ENCODE measurements at regions not wholly inside any gene's neighbourhood (a gene's known extent, or its start where the extent isn't known, plus 50 kb on each side); places are given as distances from the start of the nearest gene placed in this dataset.

DNA sequence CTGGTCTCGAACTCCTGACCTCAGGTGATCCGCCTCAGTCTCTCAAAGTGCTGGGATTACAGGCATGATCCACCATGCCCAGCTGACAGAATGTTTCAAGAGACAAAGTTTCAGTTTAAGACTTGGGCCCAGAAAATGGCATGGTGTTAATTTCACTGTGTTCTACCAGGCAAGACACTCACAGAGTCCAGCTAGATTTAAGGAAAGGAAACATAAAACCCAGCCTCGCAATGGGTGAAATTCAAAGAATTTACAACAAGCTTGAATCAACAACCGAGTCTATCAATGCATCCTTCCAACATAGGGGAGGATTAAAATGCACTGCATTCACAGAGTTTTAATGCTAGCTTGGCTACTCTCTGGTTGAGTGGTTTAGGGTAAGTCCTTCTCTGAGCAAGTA lies 764.0 kb downstream of the XPNPEP1 start:
- Histone ChIP-seq H3K9me2 (ENCODE audit: insufficient read depth) (peaks cover 9% of the 10 kb centered on the region; the same call in 1 of the 2 replicates), H3F3A (replicated peaks; ENCODE audit: low read depth) (no peaks in the 10 kb centered on the region), H3K36me3 (ENCODE audit: insufficient read depth) (no peaks in the 10 kb centered on the region), H3K79me2 (replicated peaks; ENCODE audit: insufficient read depth) (no peaks in the 10 kb centered on the region), H2AFZ (0 out of 2 replicates have a peak overlapping the region, but pooled peaks have one; percentile 14), H3K27me3 (ENCODE audit: insufficient read depth) (no peaks in the 10 kb centered on the region), H3K4me1 (ENCODE audit: insufficient read depth) (no peaks in the 10 kb centered on the region), H4K20me1 (replicated peaks; ENCODE audit: insufficient read depth) (no peaks in the 10 kb centered on the region), H3K4me2 (no peak overlapping the region), H3K27ac (ENCODE audit: low read depth) (no peak overlapping the region), H3K4me3 (no peak overlapping the region)
- H3K4me3 Mint-ChIP-seq, result no peak overlapping the region
- DNase-seq (ENCODE audit: low spot score) (no peak), ATAC-seq (no peak)
- no peaks in the 10 kb centered on the region for H3K27me3 Mint-ChIP-seq (ENCODE audit: insufficient read depth, low read depth, poor library complexity)
- H3K9me3 Mint-ChIP-seq, result no peaks in the 10 kb centered on the region
- H3K27ac Mint-ChIP-seq, result no peak overlapping the region
- no peaks in the 10 kb centered on the region for H3K4me1 Mint-ChIP-seq
- TF ChIP-seq CREB1 (CRISPR knock-in tag; IDR thresholded peaks at IDR 0.05; ENCODE audit: low read depth) (no peak), ZNF114 (CRISPR knock-in tag; IDR thresholded peaks at IDR 0.05) (no peak), EZH2phosphoT487 (IDR thresholded peaks at IDR 0.05; ENCODE audit: unreplicated experiment) (no peak), STAT1 (IDR thresholded peaks at IDR 0.05; ENCODE audit: unreplicated experiment) (no peak), EZH2 (IDR thresholded peaks at IDR 0.05; ENCODE audit: low read depth, unreplicated experiment) (no peak), NANOG (IDR thresholded peaks at IDR 0.05; ENCODE audit: borderline replicate concordance) (no peak), JUNB (IDR thresholded peaks at IDR 0.05; ENCODE audit: unreplicated experiment) (no peak), POLR2AphosphoS5 (IDR thresholded peaks at IDR 0.05; ENCODE audit: low read depth) (no peak), ZNF331 (CRISPR knock-in tag; IDR thresholded peaks at IDR 0.05; ENCODE audit: low read depth) (no peak)
- TF ChIP-seq, protein P1, sequence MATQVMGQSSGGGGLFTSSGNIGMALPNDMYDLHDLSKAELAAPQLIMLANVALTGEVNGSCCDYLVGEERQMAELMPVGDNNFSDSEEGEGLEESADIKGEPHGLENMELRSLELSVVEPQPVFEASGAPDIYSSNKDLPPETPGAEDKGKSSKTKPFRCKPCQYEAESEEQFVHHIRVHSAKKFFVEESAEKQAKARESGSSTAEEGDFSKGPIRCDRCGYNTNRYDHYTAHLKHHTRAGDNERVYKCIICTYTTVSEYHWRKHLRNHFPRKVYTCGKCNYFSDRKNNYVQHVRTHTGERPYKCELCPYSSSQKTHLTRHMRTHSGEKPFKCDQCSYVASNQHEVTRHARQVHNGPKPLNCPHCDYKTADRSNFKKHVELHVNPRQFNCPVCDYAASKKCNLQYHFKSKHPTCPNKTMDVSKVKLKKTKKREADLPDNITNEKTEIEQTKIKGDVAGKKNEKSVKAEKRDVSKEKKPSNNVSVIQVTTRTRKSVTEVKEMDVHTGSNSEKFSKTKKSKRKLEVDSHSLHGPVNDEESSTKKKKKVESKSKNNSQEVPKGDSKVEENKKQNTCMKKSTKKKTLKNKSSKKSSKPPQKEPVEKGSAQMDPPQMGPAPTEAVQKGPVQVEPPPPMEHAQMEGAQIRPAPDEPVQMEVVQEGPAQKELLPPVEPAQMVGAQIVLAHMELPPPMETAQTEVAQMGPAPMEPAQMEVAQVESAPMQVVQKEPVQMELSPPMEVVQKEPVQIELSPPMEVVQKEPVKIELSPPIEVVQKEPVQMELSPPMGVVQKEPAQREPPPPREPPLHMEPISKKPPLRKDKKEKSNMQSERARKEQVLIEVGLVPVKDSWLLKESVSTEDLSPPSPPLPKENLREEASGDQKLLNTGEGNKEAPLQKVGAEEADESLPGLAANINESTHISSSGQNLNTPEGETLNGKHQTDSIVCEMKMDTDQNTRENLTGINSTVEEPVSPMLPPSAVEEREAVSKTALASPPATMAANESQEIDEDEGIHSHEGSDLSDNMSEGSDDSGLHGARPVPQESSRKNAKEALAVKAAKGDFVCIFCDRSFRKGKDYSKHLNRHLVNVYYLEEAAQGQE (IDR thresholded peaks at IDR 0.05; ENCODE audit: unreplicated experiment), result no peak
- TF ChIP-seq, protein P2, sequence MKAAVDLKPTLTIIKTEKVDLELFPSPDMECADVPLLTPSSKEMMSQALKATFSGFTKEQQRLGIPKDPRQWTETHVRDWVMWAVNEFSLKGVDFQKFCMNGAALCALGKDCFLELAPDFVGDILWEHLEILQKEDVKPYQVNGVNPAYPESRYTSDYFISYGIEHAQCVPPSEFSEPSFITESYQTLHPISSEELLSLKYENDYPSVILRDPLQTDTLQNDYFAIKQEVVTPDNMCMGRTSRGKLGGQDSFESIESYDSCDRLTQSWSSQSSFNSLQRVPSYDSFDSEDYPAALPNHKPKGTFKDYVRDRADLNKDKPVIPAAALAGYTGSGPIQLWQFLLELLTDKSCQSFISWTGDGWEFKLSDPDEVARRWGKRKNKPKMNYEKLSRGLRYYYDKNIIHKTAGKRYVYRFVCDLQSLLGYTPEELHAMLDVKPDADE (IDR thresholded peaks at IDR 0.05), result no peak
- TF ChIP-seq, protein P3, sequence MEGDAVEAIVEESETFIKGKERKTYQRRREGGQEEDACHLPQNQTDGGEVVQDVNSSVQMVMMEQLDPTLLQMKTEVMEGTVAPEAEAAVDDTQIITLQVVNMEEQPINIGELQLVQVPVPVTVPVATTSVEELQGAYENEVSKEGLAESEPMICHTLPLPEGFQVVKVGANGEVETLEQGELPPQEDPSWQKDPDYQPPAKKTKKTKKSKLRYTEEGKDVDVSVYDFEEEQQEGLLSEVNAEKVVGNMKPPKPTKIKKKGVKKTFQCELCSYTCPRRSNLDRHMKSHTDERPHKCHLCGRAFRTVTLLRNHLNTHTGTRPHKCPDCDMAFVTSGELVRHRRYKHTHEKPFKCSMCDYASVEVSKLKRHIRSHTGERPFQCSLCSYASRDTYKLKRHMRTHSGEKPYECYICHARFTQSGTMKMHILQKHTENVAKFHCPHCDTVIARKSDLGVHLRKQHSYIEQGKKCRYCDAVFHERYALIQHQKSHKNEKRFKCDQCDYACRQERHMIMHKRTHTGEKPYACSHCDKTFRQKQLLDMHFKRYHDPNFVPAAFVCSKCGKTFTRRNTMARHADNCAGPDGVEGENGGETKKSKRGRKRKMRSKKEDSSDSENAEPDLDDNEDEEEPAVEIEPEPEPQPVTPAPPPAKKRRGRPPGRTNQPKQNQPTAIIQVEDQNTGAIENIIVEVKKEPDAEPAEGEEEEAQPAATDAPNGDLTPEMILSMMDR (conservative IDR thresholded peaks at IDR 0.05; ENCODE audit: low read depth in 2 of 2), result no peak
- TF ChIP-seq, protein P4, sequence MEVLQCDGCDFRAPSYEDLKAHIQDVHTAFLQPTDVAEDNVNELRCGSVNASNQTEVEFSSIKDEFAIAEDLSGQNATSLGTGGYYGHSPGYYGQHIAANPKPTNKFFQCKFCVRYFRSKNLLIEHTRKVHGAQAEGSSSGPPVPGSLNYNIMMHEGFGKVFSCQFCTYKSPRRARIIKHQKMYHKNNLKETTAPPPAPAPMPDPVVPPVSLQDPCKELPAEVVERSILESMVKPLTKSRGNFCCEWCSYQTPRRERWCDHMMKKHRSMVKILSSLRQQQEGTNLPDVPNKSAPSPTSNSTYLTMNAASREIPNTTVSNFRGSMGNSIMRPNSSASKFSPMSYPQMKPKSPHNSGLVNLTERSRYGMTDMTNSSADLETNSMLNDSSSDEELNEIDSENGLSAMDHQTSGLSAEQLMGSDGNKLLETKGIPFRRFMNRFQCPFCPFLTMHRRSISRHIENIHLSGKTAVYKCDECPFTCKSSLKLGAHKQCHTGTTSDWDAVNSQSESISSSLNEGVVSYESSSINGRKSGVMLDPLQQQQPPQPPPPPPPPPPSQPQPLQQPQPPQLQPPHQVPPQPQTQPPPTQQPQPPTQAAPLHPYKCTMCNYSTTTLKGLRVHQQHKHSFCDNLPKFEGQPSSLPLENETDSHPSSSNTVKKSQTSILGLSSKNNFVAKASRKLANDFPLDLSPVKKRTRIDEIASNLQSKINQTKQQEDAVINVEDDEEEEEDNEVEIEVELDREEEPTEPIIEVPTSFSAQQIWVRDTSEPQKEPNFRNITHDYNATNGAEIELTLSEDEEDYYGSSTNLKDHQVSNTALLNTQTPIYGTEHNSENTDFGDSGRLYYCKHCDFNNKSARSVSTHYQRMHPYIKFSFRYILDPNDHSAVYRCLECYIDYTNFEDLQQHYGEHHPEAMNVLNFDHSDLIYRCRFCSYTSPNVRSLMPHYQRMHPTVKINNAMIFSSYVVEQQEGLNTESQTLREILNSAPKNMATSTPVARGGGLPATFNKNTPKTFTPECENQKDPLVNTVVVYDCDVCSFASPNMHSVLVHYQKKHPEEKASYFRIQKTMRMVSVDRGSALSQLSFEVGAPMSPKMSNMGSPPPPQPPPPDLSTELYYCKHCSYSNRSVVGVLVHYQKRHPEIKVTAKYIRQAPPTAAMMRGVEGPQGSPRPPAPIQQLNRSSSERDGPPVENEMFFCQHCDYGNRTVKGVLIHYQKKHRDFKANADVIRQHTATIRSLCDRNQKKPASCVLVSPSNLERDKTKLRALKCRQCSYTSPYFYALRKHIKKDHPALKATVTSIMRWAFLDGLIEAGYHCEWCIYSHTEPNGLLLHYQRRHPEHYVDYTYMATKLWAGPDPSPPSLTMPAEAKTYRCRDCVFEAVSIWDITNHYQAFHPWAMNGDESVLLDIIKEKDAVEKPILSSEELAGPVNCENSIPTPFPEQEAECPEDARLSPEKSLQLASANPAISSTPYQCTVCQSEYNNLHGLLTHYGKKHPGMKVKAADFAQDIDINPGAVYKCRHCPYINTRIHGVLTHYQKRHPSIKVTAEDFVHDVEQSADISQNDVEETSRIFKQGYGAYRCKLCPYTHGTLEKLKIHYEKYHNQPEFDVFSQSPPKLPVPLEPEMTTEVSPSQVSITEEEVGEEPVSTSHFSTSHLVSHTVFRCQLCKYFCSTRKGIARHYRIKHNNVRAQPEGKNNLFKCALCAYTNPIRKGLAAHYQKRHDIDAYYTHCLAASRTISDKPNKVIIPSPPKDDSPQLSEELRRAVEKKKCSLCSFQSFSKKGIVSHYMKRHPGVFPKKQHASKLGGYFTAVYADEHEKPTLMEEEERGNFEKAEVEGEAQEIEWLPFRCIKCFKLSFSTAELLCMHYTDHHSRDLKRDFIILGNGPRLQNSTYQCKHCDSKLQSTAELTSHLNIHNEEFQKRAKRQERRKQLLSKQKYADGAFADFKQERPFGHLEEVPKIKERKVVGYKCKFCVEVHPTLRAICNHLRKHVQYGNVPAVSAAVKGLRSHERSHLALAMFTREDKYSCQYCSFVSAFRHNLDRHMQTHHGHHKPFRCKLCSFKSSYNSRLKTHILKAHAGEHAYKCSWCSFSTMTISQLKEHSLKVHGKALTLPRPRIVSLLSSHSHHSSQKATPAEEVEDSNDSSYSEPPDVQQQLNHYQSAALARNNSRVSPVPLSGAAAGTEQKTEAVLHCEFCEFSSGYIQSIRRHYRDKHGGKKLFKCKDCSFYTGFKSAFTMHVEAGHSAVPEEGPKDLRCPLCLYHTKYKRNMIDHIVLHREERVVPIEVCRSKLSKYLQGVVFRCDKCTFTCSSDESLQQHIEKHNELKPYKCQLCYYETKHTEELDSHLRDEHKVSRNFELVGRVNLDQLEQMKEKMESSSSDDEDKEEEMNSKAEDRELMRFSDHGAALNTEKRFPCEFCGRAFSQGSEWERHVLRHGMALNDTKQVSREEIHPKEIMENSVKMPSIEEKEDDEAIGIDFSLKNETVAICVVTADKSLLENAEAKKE (CRISPR knock-in tag; IDR thresholded peaks at IDR 0.05), result no peak
- H3K36me3 Mint-ChIP-seq (ENCODE audit: low read depth), result no peaks in the 10 kb centered on the region

Measured in GM23338 (cell line).